NB4 (cell line): ENCODE measurements at regions not wholly inside any gene's neighbourhood (a gene's known extent, or its start where the extent isn't known, plus 50 kb on each side); places are given as distances from the start of the nearest gene placed in this dataset.

ENCODE experiments used
- CTCF ChIP-seq: IDR thresholded peaks from one replicate; pipeline ENCODE4 v1.5.1; 2012; ENCODE audit warnings: low read depth, low read length
- MYC ChIP-seq: IDR thresholded peaks from 2 replicates; pipeline ENCODE4 v1.6.1; 2011; ENCODE audit warnings: low read depth, low read length

- no peak for TF ChIP-seq CTCF
- TF ChIP-seq MYC, result no peak
Observed at GRCh38 chr5:82817897-82818676, 259.1 kb downstream of the TMEM167A start.
